ENCODE measurements at regions not wholly inside any gene's neighbourhood (a gene's known extent, or its start where the extent isn't known, plus 50 kb on each side); places are given as distances from the start of the nearest gene placed in this dataset.

GRCh38 chr3:162211470-162211869 is 714.9 kb downstream of the OTOL1 start:
- TF ChIP-seq, protein P1, sequence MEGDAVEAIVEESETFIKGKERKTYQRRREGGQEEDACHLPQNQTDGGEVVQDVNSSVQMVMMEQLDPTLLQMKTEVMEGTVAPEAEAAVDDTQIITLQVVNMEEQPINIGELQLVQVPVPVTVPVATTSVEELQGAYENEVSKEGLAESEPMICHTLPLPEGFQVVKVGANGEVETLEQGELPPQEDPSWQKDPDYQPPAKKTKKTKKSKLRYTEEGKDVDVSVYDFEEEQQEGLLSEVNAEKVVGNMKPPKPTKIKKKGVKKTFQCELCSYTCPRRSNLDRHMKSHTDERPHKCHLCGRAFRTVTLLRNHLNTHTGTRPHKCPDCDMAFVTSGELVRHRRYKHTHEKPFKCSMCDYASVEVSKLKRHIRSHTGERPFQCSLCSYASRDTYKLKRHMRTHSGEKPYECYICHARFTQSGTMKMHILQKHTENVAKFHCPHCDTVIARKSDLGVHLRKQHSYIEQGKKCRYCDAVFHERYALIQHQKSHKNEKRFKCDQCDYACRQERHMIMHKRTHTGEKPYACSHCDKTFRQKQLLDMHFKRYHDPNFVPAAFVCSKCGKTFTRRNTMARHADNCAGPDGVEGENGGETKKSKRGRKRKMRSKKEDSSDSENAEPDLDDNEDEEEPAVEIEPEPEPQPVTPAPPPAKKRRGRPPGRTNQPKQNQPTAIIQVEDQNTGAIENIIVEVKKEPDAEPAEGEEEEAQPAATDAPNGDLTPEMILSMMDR (IDR thresholded peaks at IDR 0.05): no peak
- TF ChIP-seq EP300 (IDR thresholded peaks at IDR 0.05): no peak
